Panc1 (cell line): ENCODE measurements at regions not wholly inside any gene's neighbourhood (a gene's known extent, or its start where the extent isn't known, plus 50 kb on each side); places are given as distances from the start of the nearest gene placed in this dataset.

ENCODE experiments used
- ATAC-seq: fragments of 200-7000 bp; cut with Tn5 transposase; 2 replicates; pipeline ENCODE4 v1.9.1; 2020; ENCODE audit warnings: mild to moderate bottlenecking, moderate library complexity
- BruUV-seq: library from RNA; stranded (reverse); fragments of 400-500 nt; replicated peaks from 2 replicates; lab custom pipeline; 2021; lab: Mats Ljungman, UMichigan
- CTCF ChIA-PET: fragments of 300-600 bp; sonication (Branson Sonifier 250); formaldehyde crosslinking; loops from one replicate; lab custom pipeline; 2022; ENCODE audit warnings: antibody characterized with exemption; lab: Charles Lee
- POLR2A ChIA-PET: fragments of 300-600 bp; sonication (Branson Sonifier 250); formaldehyde crosslinking; loops from one replicate; lab custom pipeline; 2022; ENCODE audit warnings: antibody characterized with exemption; lab: Charles Lee
- DNase-seq: peaks from one replicate; pipeline ENCODE4 v3.0.0-alpha.2; 2010; ENCODE audit warnings: low read depth, low spot score
- H3K27ac ChIP-seq: 2 replicates; pipeline ENCODE4 v1.5.1; 2011; ENCODE audit warnings: mild to moderate bottlenecking, low read length, inconsistent platforms
- H3K27me3 ChIP-seq: fragments of 200-500 bp; sonication (Bioruptor generic); 2 replicates; pipeline ENCODE4 v1.6.0; 2014; ENCODE audit warnings: low read length, inconsistent platforms; ENCODE audit not compliant: control insufficient read depth, insufficient read depth
- H3K36me3 ChIP-seq: fragments of 200-500 bp; sonication (Bioruptor generic); 2 replicates; pipeline ENCODE4 v1.5.1; 2014; ENCODE audit warnings: inconsistent platforms, mild to moderate bottlenecking, low read length, moderate library complexity; ENCODE audit not compliant: control insufficient read depth, insufficient read depth
- H3K4me1 ChIP-seq: 2 replicates; pipeline ENCODE4 v1.5.1; 2011; ENCODE audit warnings: inconsistent platforms, mild to moderate bottlenecking, low read length, moderate library complexity; ENCODE audit not compliant: control insufficient read depth, insufficient read depth
- H3K4me3 ChIP-seq, 2 experiments: 2 replicates each; pipeline ENCODE4 v1.5.1; 2011 to 2012; ENCODE audit warnings: low read depth in 2 of 2, low read length in 2 of 2, mild to moderate bottlenecking in 2 of 2, inconsistent platforms in 1 of 2, moderate library complexity in 1 of 2
- H3K9me3 ChIP-seq: fragments of 200-500 bp; sonication (Bioruptor generic); 2 replicates; pipeline ENCODE4 v1.5.1; 2014; ENCODE audit warnings: low read depth, mild to moderate bottlenecking, inconsistent platforms, low read length, moderate library complexity; ENCODE audit not compliant: control insufficient read depth, insufficient read depth
- CTCF ChIP-seq: fragments of 450-650 bp; IDR thresholded peaks from 2 replicates; pipeline ENCODE4 v1.5.1; 2017; ENCODE audit warnings: mild to moderate bottlenecking
- POLR2AphosphoS5 ChIP-seq: IDR thresholded peaks from 2 replicates; pipeline ENCODE4 v1.6.1; 2012; ENCODE audit warnings: mild to moderate bottlenecking, low read depth, low read length, moderate library complexity
- REST ChIP-seq, 2 experiments: IDR thresholded peaks; 2 replicates each; pipeline ENCODE4 v1.6.1; 2011 to 2012; ENCODE audit warnings: low read depth in 2 of 2, control low read depth in 1 of 2, low read length in 1 of 2, mild to moderate bottlenecking in 1 of 2, moderate library complexity in 1 of 2; ENCODE audit not compliant: insufficient read depth in 1 of 2
- SIN3A ChIP-seq: IDR thresholded peaks from 2 replicates; pipeline ENCODE4 v1.6.1; 2012; ENCODE audit warnings: low read depth, mild to moderate bottlenecking, low read length, moderate library complexity, borderline replicate concordance; ENCODE audit not compliant: insufficient read depth
- TCF7L2 ChIP-seq: IDR thresholded peaks from 2 replicates; pipeline ENCODE4 v1.6.1; 2011; ENCODE audit warnings: mild to moderate bottlenecking, low read depth, low read length, inconsistent platforms
- in situ Hi-C: cut with HindIII; loops from 2 replicates; pipeline ENCODE4 v1.10.0; 2016; ENCODE audit warnings: low sequenced_read_pairs, low pct_unique_long_range_greater_than_20kb
- intact Hi-C: fragments of 100-400 bp; cut with micrococcal nuclease; formaldehyde crosslinking; loops from one replicate; pipeline ENCODE4 v1.10.0; 2022; ENCODE audit not compliant: unreplicated experiment

DNA sequence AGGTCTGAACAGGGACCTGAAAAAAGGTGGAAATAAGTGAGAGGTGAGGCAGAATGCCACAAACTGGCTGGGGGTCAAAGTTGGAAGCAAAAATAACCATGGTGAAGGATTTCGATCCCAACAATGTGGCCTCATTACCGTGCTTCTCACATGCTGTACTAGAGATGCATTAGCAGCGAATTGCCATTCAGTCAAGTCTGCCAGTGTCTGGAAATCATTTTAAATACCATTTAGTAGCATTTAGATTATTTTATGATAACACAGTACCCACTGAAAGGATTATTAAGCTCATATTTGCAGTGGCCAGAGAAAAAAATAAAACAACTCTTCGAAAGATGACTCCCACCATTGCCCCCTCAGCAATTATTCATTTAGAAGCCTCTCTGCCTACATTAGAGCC, 294.6 kb upstream of the SLC24A2 start:
- ATAC-seq (no peak), DNase-seq (no peak)
- Histone ChIP-seq H3K36me3 (no peaks in the 10 kb centered on the region), H3K4me3 (no peak overlapping the region), H3K27me3 (no peaks in the 10 kb centered on the region), H3K4me1 (no peaks in the 10 kb centered on the region), H3K27ac (no peak overlapping the region), H3K9me3 (no peaks in the 10 kb centered on the region)
- no TSS peak for BruUV-seq
- intact Hi-C loops: no loop called here
- CTCF ChIA-PET: no interaction called here
- POLR2A ChIA-PET: no interaction called here
- TF ChIP-seq SIN3A (no peak), CTCF (no peak), TCF7L2 (no peak), POLR2AphosphoS5 (no peak), REST (IDR thresholded peaks at IDR 0.05; ENCODE audit: insufficient read depth in 1 of 2, low read depth in 2 of 2, low read length in 1 of 2) (no peak)
- in situ Hi-C loops: no loop called here

GRCh38 chr9:20082831-20083230, 294.0 kb upstream of the SLC24A2 start:
- H3K9me3 ChIP-seq: no peaks in the 10 kb centered on the region
- H3K4me1 ChIP-seq: no peaks in the 10 kb centered on the region
- no peak overlapping the region for H3K4me3 ChIP-seq
- DNase-seq (no peak), ATAC-seq (no peak)
- H3K27me3 ChIP-seq: no peaks in the 10 kb centered on the region
- H3K27ac ChIP-seq: no peak overlapping the region
- in situ Hi-C loops: no loop called here
- TF ChIP-seq TCF7L2 (no peak), SIN3A (no peak), POLR2AphosphoS5 (no peak), CTCF (no peak), REST (IDR thresholded peaks at IDR 0.05; ENCODE audit: insufficient read depth in 1 of 2, low read depth in 2 of 2, low read length in 1 of 2) (no peak)
- POLR2A ChIA-PET: no interaction called here
- no peaks in the 10 kb centered on the region for H3K36me3 ChIP-seq
- intact Hi-C loops: no loop called here
- CTCF ChIA-PET: no interaction called here
- no TSS peak for BruUV-seq
